DOHH2 (cell line): ENCODE measurements at regions not wholly inside any gene's neighbourhood (a gene's known extent, or its start where the extent isn't known, plus 50 kb on each side); places are given as distances from the start of the nearest gene placed in this dataset.

ENCODE experiments used
- H3F3A ChIP-seq: fragments of 200-600 bp; sonication (generic), shearing (Covaris generic); 2 replicates; pipeline ENCODE4 v1.6.0; 2016; ENCODE audit warnings: antibody characterized with exemption, mild to moderate bottlenecking; ENCODE audit not compliant: control insufficient read depth, insufficient read depth
- H3K27ac ChIP-seq: fragments of 200-600 bp; sonication (generic); 2 replicates; pipeline ENCODE4 v1.5.1; 2014; ENCODE audit warnings: low read depth, mild to moderate bottlenecking, low read length, moderate library complexity
- H3K27me3 ChIP-seq: fragments of 200-600 bp; sonication (generic); 2 replicates; pipeline ENCODE4 v1.6.1; 2014; ENCODE audit warnings: mild to moderate bottlenecking, low read length, mixed read lengths; ENCODE audit not compliant: control insufficient read depth
- H3K36me3 ChIP-seq: fragments of 200-600 bp; sonication (generic); 2 replicates; pipeline ENCODE4 v1.6.1; 2014; ENCODE audit warnings: mild to moderate bottlenecking, low read length, moderate library complexity, mixed read lengths; ENCODE audit not compliant: control insufficient read depth
- H3K4me1 ChIP-seq: fragments of 200-600 bp; sonication (generic); 2 replicates; pipeline ENCODE4 v1.6.1; 2014; ENCODE audit warnings: mild to moderate bottlenecking, low read length, mixed read lengths; ENCODE audit not compliant: control insufficient read depth
- H3K4me2 ChIP-seq: fragments of 200-600 bp; sonication (generic); 2 replicates; pipeline ENCODE4 v1.6.0; 2014; ENCODE audit warnings: mild to moderate bottlenecking, low read length, moderate library complexity
- H3K4me3 ChIP-seq: fragments of 200-600 bp; sonication (generic); 2 replicates; pipeline ENCODE4 v1.5.1; 2014; ENCODE audit warnings: mild to moderate bottlenecking, low read length, mixed read lengths
- H3K79me2 ChIP-seq: fragments of 200-600 bp; sonication (generic); 2 replicates; pipeline ENCODE4 v1.6.1; 2014; ENCODE audit warnings: mild to moderate bottlenecking, low read length, mixed read lengths; ENCODE audit not compliant: control insufficient read depth
- H3K9me2 ChIP-seq: fragments of 200-600 bp; sonication (generic); replicated peaks from 2 replicates; pipeline ENCODE4 v1.6.1; 2014; ENCODE audit warnings: mild to moderate bottlenecking, low read length, mixed read lengths; ENCODE audit not compliant: control insufficient read depth
- H3K9me3 ChIP-seq: fragments of 200-600 bp; sonication (generic); 2 replicates; pipeline ENCODE4 v1.6.1; 2014; ENCODE audit warnings: antibody characterized with exemption, low read length, mixed read lengths; ENCODE audit not compliant: control insufficient read depth, insufficient read depth
- H4K20me1 ChIP-seq: fragments of 200-600 bp; sonication (generic); 2 replicates; pipeline ENCODE4 v1.6.0; 2014; ENCODE audit warnings: low read depth, mild to moderate bottlenecking, antibody characterized with exemption, low read length, moderate library complexity; ENCODE audit not compliant: control insufficient read depth, insufficient read depth
- EZH2phosphoT487 ChIP-seq: fragments of 200-600 bp; sonication (generic); IDR thresholded peaks from 2 replicates; pipeline ENCODE4 v1.6.1; 2017; ENCODE audit warnings: borderline replicate concordance, mild to moderate bottlenecking, antibody characterized with exemption, low read length, moderate library complexity, mixed read lengths
- TF ChIP-seq, protein P1 (sequence below): fragments of 200-600 bp; sonication (generic); IDR thresholded peaks from one replicate; pipeline ENCODE4 v1.5.1; 2014; ENCODE audit warnings: antibody characterized with exemption, mild to moderate bottlenecking, low read depth, low read length; ENCODE audit not compliant: poor library complexity, severe bottlenecking

DNA sequence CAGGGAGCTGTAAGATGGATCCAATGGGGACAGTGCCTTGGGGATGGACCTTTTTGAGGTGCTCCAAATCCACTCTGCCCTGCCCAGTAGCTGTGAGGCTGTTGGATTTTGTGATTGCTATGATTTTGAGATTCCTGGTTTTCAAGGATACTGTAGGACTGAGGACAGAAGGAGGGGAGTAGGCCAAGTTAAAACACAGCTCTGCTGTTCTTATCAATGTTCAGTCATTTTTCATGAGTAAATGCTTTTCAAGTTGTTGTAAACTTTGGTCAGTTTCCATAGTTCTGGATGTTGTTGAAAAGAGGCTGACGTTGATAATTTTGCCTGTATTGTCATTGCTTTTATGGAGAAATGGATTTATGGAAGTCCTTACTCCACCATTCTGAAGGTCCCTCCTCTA, 361.2 kb downstream of the ZNF516 start:
- Histone ChIP-seq H3K9me2 (no peaks in the 10 kb centered on the region), H3K9me3 (no peaks in the 10 kb centered on the region), H3K4me1 (no peaks in the 10 kb centered on the region), H3K79me2 (no peaks in the 10 kb centered on the region), H4K20me1 (no peaks in the 10 kb centered on the region), H3K27me3 (no peaks in the 10 kb centered on the region), H3K4me3 (no peak overlapping the region), H3K4me2 (no peak overlapping the region), H3F3A (no peaks in the 10 kb centered on the region), H3K36me3 (no peaks in the 10 kb centered on the region), H3K27ac (no peak overlapping the region)
- no peak for TF ChIP-seq EZH2phosphoT487
- TF ChIP-seq, protein P1, sequence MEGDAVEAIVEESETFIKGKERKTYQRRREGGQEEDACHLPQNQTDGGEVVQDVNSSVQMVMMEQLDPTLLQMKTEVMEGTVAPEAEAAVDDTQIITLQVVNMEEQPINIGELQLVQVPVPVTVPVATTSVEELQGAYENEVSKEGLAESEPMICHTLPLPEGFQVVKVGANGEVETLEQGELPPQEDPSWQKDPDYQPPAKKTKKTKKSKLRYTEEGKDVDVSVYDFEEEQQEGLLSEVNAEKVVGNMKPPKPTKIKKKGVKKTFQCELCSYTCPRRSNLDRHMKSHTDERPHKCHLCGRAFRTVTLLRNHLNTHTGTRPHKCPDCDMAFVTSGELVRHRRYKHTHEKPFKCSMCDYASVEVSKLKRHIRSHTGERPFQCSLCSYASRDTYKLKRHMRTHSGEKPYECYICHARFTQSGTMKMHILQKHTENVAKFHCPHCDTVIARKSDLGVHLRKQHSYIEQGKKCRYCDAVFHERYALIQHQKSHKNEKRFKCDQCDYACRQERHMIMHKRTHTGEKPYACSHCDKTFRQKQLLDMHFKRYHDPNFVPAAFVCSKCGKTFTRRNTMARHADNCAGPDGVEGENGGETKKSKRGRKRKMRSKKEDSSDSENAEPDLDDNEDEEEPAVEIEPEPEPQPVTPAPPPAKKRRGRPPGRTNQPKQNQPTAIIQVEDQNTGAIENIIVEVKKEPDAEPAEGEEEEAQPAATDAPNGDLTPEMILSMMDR, result no peak

DNA sequence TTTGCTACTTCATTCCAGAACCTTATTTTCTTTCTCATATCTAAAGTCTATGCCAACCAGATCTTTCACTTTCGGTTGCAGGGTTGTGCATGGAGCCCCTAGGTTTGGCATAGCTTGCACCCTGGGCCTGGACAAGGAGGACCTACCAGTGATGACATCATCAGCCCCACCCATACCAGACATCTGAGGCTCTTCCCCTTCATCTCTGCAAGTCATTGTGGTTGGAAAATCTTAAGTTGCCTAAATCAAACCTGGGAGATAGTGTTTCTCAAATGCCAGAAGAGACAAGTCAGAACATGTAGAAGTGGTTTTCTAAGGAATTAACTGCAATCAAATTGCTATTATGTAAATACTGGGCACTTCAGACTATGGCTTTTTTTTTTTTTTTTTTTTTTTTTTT, 363.3 kb downstream of the ZNF516 start:
- Histone ChIP-seq H4K20me1 (no peaks in the 10 kb centered on the region), H3K36me3 (no peaks in the 10 kb centered on the region), H3K4me1 (no peaks in the 10 kb centered on the region), H3K9me3 (no peaks in the 10 kb centered on the region), H3K79me2 (no peaks in the 10 kb centered on the region), H3K27ac (no peak overlapping the region), H3K27me3 (no peaks in the 10 kb centered on the region), H3K4me3 (no peak overlapping the region), H3F3A (no peaks in the 10 kb centered on the region), H3K4me2 (no peak overlapping the region), H3K9me2 (no peaks in the 10 kb centered on the region)
- TF ChIP-seq, protein P1, result no peak
- TF ChIP-seq EZH2phosphoT487, result no peak

DNA sequence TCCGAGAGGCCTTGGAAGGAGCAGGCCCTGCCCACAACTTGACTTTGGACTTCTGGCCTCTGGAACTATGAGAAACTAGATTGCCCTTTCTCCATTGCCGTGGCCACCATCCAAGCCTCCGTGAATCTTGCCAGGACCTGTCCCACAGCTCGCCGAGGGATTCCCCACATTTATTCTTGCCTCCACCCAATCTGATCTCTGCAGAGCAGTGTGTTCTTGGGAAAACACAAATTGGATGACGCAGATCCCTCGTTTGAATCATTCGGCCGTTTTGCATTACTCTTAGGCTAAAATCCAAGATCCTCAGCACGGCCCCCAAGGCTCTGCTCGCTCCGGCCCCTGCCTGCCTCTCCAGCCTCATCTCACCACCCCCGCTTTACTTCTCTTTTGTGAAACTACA, 364.2 kb downstream of the ZNF516 start:
- TF ChIP-seq, protein P1, result no peak
- no peak for TF ChIP-seq EZH2phosphoT487
- no peaks in the 10 kb centered on the region for H3K79me2 ChIP-seq

DNA sequence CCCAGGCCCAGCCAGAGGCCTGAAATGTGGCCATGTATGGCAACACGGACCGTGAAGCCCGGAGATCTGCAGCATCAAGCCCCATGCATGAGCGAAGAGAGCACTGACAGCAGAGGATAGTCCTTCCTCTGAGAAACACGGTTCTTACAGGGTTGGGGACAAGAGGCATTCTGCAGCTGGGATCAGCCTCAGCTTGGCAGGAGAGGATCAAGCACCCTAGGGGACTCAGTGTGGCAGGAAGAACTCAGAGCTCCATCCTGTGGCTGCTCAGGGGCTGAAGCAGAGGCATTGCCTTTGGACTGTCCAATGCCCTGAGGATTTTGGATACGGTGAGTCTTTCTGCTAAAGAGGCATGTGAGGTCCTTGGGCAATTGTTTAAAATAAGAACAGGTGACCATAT, 368.7 kb downstream of the ZNF516 start:
- no peak overlapping the region for H3K4me3 ChIP-seq
- no peaks in the 10 kb centered on the region for H3K36me3 ChIP-seq
- H3K9me2 ChIP-seq, result no peaks in the 10 kb centered on the region
- H3F3A ChIP-seq, result no peaks in the 10 kb centered on the region
- TF ChIP-seq EZH2phosphoT487, result no peak
- TF ChIP-seq, protein P1, result no peak
- no peaks in the 10 kb centered on the region for H3K79me2 ChIP-seq
- H4K20me1 ChIP-seq, result no peaks in the 10 kb centered on the region
- H3K9me3 ChIP-seq, result no peaks in the 10 kb centered on the region
- H3K27me3 ChIP-seq, result no peaks in the 10 kb centered on the region
- no peak overlapping the region for H3K4me2 ChIP-seq
- no peak overlapping the region for H3K27ac ChIP-seq
- no peaks in the 10 kb centered on the region for H3K4me1 ChIP-seq

More for the DNA sequence above, 364.2 kb downstream of the ZNF516 start:
- Histone ChIP-seq H3K4me2 (no peak overlapping the region), H3K27me3 (no peaks in the 10 kb centered on the region), H3K9me2 (no peaks in the 10 kb centered on the region), H3K9me3 (no peaks in the 10 kb centered on the region), H3K4me3 (no peak overlapping the region), H3K4me1 (no peaks in the 10 kb centered on the region), H3K27ac (no peak overlapping the region), H4K20me1 (no peaks in the 10 kb centered on the region), H3K36me3 (no peaks in the 10 kb centered on the region), H3F3A (no peaks in the 10 kb centered on the region)
